Thymus (tissue), 11 donors: ENCODE measurements at regions not wholly inside any gene's neighbourhood (a gene's known extent, or its start where the extent isn't known, plus 50 kb on each side); places are given as distances from the start of the nearest gene placed in this dataset.
"Not testable (repeated sequence)": the region's sequence is repeated elsewhere in the genome, so short reads cannot be mapped to it uniquely, and the experiment has no call there.

ENCODE experiments used
- DNase-seq, 9 donors: peaks; one replicate each; pipeline ENCODE4 v3.0.0-alpha.2; 2013; ENCODE audit warnings: low spot score in 9 of 9, low read depth in 6 of 9, missing footprints in 1 of 9
- H3K27ac ChIP-seq, 2 donors: one replicate each; pipeline ENCODE4 v1.5.1; 2013; ENCODE audit warnings: control low read depth in 1 of 2, low read depth in 1 of 2, low read length in 1 of 2, mild to moderate bottlenecking in 1 of 2, moderate library complexity in 1 of 2
- H3K27me3 ChIP-seq, 2 donors: one replicate each; pipeline ENCODE4 v1.5.1; 2013; ENCODE audit warnings: low read length in 1 of 2; ENCODE audit not compliant: control insufficient read depth in 2 of 2, insufficient read depth in 1 of 2
- H3K36me3 ChIP-seq, 2 donors: one replicate each; pipeline ENCODE4 v1.5.1; 2013; ENCODE audit warnings: low read length in 1 of 2, mild to moderate bottlenecking in 1 of 2, moderate library complexity in 1 of 2; ENCODE audit not compliant: control insufficient read depth in 2 of 2, insufficient read depth in 2 of 2
- H3K4me1 ChIP-seq, 2 donors: one replicate each; pipeline ENCODE4 v1.5.1; 2013; ENCODE audit warnings: low read length in 2 of 2; ENCODE audit not compliant: control insufficient read depth in 2 of 2, insufficient read depth in 2 of 2
- H3K4me3 ChIP-seq, 2 donors: one replicate each; pipeline ENCODE4 v1.5.1; 2013; ENCODE audit warnings: low read length in 2 of 2, control low read depth in 1 of 2, mild to moderate bottlenecking in 1 of 2
- H3K9me3 ChIP-seq, 2 donors: one replicate each; pipeline ENCODE4 v1.5.1; 2013; ENCODE audit warnings: low read length in 1 of 2, mild to moderate bottlenecking in 1 of 2; ENCODE audit not compliant: control insufficient read depth in 2 of 2, insufficient read depth in 1 of 2
- WGBS: extraction: QIAGEN DNeasy Blood & Tissue Kit; methylation state at CpG from one replicate; pipeline ENCODE4 v1.1.7; 2013; 5-methylcytosine and 5-hydroxymethylcytosine counted together
- donor health status: healthy.

DNA sequence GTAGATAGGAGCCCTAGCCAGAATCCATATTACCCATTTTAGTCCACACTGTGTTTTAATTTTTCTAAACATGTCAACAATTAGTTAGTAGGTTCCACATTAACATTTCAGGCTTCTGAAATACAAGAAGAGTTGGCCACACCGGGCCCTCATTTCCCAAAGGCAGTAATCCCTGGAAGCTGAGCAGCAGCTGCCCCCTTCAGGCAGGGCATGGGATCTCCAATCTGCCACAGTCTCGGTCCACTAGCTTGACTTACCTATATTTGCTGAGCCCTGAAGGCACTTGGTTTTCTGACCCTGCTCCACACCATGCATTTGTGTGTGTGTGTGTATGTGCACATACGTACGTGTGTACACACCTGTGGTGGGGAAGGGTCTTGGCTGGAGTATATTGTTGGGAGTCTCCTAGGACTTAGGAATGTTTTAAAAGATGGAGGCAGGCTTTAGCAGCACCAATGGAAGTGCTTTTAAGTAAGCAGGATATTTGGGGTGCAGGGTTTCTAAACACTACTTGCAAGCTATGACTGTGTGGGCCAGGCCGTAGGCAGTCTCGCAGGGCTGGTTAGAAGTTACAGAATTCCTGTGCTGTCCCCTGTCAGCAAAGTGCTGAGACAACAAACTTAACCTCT lies 71.2 kb upstream of the SOX14 start:
- no peaks in the 10 kb centered on the region for H3K4me1 ChIP-seq
- WGBS = 32% methylated on average over 6 of the region's 6 CpGs
- H3K27me3 ChIP-seq = no peaks in the 10 kb centered on the region
- DNase-seq = no peak
- no peak overlapping the region for H3K27ac ChIP-seq
- H3K9me3 ChIP-seq = no peaks in the 10 kb centered on the region
- no peak overlapping the region for H3K4me3 ChIP-seq
- no peaks in the 10 kb centered on the region for H3K36me3 ChIP-seq

DNA sequence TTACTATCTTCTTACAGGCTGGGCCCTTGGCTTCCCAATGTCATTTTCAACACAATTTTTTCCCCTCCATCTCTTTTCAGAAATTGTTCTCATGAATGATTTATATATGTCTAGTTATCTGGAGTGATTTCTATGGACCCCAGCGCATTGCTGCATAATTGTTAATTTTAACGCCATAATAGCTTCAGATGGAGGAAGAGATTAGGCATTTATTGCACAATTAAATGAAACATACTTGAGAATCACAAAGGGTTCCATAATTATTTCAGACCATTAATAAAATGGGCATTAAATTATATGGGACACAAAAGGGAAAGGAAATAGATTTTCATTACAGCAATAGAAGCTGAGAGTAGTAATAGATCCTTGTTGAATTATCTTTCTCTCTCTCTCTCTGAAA lies 70.3 kb upstream of the SOX14 start:
- H3K4me1 ChIP-seq = no peaks in the 10 kb centered on the region
- WGBS = 96% methylated on average over 2 of the region's 2 CpGs
- no peak overlapping the region for H3K4me3 ChIP-seq
- H3K27ac ChIP-seq = no peak overlapping the region
- no peaks in the 10 kb centered on the region for H3K36me3 ChIP-seq
- no peak for DNase-seq
- H3K9me3 ChIP-seq = no peaks in the 10 kb centered on the region
- H3K27me3 ChIP-seq = no peaks in the 10 kb centered on the region

DNA sequence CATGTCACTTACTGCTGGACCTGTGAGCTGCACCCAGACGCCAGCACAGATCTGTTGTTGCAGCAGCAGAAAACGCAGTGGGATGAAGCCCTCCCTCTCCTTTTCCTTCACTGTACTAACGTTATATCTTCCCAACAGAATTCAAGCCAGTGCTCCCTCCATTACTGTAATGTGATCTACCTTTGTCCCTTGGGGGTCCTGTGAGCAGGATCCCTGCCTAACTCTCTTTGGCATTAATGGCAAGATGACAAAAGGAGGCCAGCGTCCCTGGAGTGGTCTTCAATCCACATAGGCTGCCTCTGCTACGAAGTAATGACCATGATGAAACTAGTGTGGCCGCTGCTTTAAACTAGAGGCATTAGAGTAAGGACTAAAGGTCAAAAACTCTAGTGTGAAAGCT lies 69.3 kb upstream of the SOX14 start:
- Histone ChIP-seq H3K4me3 (no peak overlapping the region), H3K4me1 (no peaks in the 10 kb centered on the region), H3K9me3 (no peaks in the 10 kb centered on the region), H3K27me3 (no peaks in the 10 kb centered on the region), H3K27ac (no peak overlapping the region), H3K36me3 (no peaks in the 10 kb centered on the region)
- DNase-seq = no peak
- WGBS = 65% methylated on average over 6 of the region's 6 CpGs

DNA sequence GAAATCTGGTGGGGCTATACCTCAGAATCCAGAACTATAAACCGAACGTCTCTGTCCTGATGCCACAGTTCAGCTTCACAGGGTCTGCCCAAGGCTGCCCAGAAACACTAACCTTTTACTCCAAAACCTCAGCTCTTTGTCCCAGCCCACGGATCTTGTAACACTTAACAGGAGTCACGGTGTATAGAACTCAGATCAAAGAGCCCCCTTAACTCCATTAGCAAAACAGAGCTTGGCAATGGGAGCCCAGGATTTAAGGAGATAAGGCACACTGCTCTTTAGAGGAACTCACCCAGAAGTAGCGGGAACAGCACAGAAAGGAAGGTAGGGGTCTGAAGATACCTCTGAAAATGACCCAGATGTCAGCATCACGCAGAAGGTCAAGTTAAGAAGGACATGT lies 68.8 kb upstream of the SOX14 start:
- Histone ChIP-seq H3K36me3 (no peaks in the 10 kb centered on the region), H3K4me3 (no peak overlapping the region), H3K27ac (no peak overlapping the region), H3K9me3 (no peaks in the 10 kb centered on the region), H3K4me1 (no peaks in the 10 kb centered on the region), H3K27me3 (no peaks in the 10 kb centered on the region)
- no peak for DNase-seq
- WGBS = 66% methylated on average over 6 of the region's 6 CpGs

DNA sequence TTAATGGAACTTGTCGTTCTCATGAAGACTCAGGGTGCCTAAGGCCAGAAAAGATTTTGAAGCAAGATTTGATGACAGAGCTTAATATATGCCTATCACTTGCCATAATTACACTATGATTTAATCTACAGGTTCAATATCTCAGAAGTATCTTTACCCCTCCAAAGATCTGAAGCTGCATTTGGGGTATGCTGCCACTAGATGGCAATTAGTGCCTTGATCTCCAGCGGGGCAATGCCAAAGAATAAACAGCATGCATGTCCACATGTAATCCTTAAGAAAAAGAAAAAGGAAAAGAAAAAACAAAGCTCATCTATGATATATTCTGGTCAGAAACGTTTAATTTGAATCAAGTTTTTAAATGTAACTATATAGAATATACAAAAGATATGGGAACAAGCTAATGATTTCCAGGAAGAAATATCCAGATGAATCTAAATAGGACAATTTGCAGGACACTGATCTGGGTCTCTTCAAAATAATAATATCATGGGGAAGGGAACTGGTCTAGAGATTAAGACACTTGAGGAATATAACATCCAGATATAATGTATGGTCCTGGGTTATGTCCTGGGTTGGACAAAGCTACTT lies 55.0 kb upstream of the SOX14 start:
- no peaks in the 10 kb centered on the region for H3K9me3 ChIP-seq
- 2% methylated on average over 3 of the region's 3 CpGs for whole genome bisulfite sequencing
- no peak for DNase-seq
- no peaks in the 10 kb centered on the region for H3K4me1 ChIP-seq
- no peaks in the 10 kb centered on the region for H3K27me3 ChIP-seq
- no peaks in the 10 kb centered on the region for H3K36me3 ChIP-seq
- H3K4me3 ChIP-seq = no peak overlapping the region
- H3K27ac ChIP-seq = no peak overlapping the region

DNA sequence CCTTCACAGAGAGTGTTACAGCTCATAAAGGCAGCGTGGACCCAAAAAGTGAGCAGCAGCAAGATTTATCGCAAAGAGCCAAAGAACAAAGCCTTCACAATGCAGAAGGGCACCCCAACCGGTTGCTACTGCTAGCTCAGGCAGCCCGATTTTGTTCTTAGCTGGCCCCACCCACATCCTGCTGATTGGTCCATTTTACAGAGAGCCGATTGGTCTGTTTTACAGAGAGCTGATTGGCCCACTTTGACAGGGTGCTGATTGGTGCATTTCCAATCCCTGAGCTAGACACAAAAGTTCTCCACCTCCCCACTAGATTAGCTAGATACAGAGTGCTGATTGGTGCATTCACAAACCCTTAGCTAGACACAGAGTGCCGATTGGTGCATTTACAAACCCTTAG lies 50.1 kb upstream of the SOX14 start:
- not testable (repeated sequence) for H3K4me1 ChIP-seq

More for the DNA sequence above, 50.1 kb upstream of the SOX14 start:
- 86% methylated on average over 6 of the region's 6 CpGs for WGBS
- H3K36me3 ChIP-seq, DNase-seq, H3K9me3 ChIP-seq, H3K27ac ChIP-seq, H3K27me3 ChIP-seq, H3K4me3 ChIP-seq: not testable (repeated sequence)
